ENCODE measurements at regions not wholly inside any gene's neighbourhood (a gene's known extent, or its start where the extent isn't known, plus 50 kb on each side); places are given as distances from the start of the nearest gene placed in this dataset.

DNA sequence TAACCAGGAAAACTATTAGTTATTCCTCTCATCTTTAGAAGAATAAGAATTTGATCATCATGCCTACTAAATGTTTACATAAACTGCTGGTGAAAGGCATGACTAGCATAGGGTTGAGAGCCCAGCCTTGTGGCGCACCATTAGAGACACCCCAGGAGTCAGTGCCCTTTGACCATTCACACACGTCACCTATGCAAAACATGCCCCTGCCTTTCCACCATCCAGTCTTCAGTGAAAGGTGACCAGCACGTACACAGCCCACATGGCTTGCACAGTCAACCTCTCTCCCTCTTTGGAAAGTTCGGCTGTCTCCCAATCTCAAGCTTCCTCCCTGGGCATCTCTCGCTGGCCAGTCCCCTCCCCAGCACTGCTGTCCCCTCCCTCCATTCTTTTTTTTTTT is 150.3 kb downstream of the ENGASE start:
- no peak for ATAC-seq
- TF ChIP-seq, protein P1, sequence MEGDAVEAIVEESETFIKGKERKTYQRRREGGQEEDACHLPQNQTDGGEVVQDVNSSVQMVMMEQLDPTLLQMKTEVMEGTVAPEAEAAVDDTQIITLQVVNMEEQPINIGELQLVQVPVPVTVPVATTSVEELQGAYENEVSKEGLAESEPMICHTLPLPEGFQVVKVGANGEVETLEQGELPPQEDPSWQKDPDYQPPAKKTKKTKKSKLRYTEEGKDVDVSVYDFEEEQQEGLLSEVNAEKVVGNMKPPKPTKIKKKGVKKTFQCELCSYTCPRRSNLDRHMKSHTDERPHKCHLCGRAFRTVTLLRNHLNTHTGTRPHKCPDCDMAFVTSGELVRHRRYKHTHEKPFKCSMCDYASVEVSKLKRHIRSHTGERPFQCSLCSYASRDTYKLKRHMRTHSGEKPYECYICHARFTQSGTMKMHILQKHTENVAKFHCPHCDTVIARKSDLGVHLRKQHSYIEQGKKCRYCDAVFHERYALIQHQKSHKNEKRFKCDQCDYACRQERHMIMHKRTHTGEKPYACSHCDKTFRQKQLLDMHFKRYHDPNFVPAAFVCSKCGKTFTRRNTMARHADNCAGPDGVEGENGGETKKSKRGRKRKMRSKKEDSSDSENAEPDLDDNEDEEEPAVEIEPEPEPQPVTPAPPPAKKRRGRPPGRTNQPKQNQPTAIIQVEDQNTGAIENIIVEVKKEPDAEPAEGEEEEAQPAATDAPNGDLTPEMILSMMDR (IDR thresholded peaks at IDR 0.05) = no peak
- DNase-seq = no peak

DNA sequence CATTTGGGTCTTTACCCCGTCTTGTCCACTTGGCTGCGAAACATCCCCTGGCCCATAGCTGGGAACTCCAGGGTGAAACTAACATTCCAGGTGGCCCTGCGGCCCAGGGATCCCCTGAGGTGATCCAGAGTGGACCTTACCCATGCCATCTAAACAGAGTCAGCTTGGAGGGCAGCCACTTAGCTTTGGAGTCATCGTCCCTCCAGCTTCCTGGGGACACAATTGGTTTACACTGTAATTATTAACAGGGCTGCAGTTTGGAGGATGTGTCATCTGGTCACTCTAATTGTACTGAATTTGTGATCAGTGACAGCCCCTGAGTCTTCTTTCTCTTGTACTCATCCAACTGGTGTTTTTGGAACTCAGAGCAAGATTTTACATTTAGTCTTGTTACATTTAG is 149.9 kb downstream of the ENGASE start:
- Histone ChIP-seq H3K4me3 (no peak overlapping the region), H3K4me1 (no peaks in the 10 kb centered on the region), H3K27me3 (ENCODE audit: low read depth) (peaks cover 62% of the 10 kb centered on the region), H3K36me3 (no peaks in the 10 kb centered on the region), H3K27ac (no peak overlapping the region), H3K9me3 (no peaks in the 10 kb centered on the region)
- DNase-seq (no peak), ATAC-seq (no peak)
- intact Hi-C loops (cut with DNase I) = no loop called here
- TF ChIP-seq, protein P1 (IDR thresholded peaks at IDR 0.05) = no peak

More for the DNA sequence above, 150.3 kb downstream of the ENGASE start:
- Histone ChIP-seq H3K4me1 (no peaks in the 10 kb centered on the region), H3K36me3 (no peaks in the 10 kb centered on the region), H3K9me3 (no peaks in the 10 kb centered on the region), H3K4me3 (no peak overlapping the region), H3K27me3 (ENCODE audit: low read depth) (peaks cover 58% of the 10 kb centered on the region), H3K27ac (no peak overlapping the region)
- intact Hi-C loops (cut with DNase I) = no loop called here

DNA sequence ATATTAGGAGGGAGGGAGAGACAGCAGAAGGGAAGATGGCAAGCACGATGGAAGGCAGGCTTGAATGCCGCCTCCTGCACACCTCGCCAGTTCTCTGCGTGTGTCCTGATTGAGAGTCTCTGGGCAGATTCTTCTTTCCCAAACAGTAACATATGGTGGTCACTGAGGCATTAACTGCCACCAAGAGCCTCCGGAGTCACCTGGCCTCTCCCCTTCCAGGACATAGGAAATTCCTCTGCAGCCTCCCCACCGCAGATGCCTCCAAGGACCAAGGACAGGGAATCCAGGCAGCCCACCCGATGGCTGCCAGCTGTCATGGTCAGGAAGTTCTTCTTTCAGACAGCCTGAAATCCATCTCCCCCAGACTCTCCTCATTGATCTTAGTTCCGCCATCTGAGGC is 149.3 kb downstream of the ENGASE start:
- no peak for ATAC-seq
- Histone ChIP-seq H3K4me3 (no peak overlapping the region), H3K36me3 (no peaks in the 10 kb centered on the region), H3K4me1 (no peaks in the 10 kb centered on the region), H3K27ac (no peak overlapping the region), H3K9me3 (no peaks in the 10 kb centered on the region), H3K27me3 (ENCODE audit: low read depth) (peaks cover 68% of the 10 kb centered on the region)
- intact Hi-C loops (cut with DNase I) = no loop called here
- TF ChIP-seq, protein P1 (IDR thresholded peaks at IDR 0.05) = no peak
- DNase-seq = no peak

DNA sequence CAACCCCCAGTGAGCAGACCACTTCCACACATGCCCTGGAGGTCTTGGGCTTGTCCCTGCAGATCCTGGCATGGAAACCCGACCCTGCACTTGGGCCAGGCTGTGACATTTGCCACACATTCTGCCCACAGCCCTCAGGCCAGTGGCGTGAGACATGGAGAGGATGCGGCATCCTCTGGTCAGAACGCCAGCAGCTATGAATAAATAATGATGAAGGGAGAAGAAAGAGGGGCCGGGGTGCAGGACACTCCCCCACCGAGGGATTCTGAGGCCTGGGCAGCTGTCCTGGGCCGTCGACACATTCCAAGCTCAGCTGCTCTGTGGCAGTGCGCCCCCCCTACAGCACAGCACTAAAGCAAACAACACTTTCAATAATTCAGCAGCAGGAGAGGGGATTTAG is 148.8 kb downstream of the ENGASE start:
- Histone ChIP-seq H3K27ac (no peak overlapping the region), H3K9me3 (no peaks in the 10 kb centered on the region), H3K36me3 (no peaks in the 10 kb centered on the region), H3K27me3 (ENCODE audit: low read depth) (peaks cover 72% of the 10 kb centered on the region), H3K4me1 (no peaks in the 10 kb centered on the region), H3K4me3 (no peak overlapping the region)
- TF ChIP-seq, protein P1 (IDR thresholded peaks at IDR 0.05) = no peak
- ATAC-seq (no peak), DNase-seq (no peak)
- intact Hi-C loops (cut with DNase I) = no loop called here

DNA sequence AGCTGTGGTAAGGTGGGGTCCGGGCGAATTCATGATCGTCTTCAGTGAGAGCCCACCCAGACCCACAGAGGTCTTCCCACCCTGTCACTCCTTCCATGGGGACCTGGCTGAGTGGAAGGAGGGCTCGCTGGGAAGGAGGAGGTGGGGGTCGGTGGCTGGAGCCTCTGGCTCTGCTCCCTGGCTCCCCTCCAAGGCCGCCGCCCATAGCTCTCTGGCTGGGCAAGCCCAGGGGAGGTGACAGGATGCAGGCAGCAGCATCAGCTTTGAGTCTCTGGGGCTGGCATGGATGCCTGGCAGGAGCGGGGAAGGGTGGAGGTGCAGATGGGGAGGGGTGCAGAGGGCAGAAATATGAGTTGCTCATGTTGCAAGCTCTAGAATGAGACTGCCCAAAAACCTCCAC is 147.0 kb downstream of the ENGASE start:
- no peak for DNase-seq
- peaks cover 80% of the 10 kb centered on the region for H3K27me3 ChIP-seq (ENCODE audit: low read depth)

More for the DNA sequence above, 147.0 kb downstream of the ENGASE start:
- H3K4me1 ChIP-seq = no peaks in the 10 kb centered on the region
- intact Hi-C loops (cut with DNase I) = no loop called here
- H3K4me3 ChIP-seq = no peak overlapping the region
- TF ChIP-seq, protein P1 (IDR thresholded peaks at IDR 0.05) = no peak
- no peaks in the 10 kb centered on the region for H3K9me3 ChIP-seq
- H3K36me3 ChIP-seq = no peaks in the 10 kb centered on the region
- ATAC-seq = no peak
- no peak overlapping the region for H3K27ac ChIP-seq

Data from lower lobe of right lung (tissue), 2 donors.